Body of pancreas (tissue), 4 donors: ENCODE measurements at regions not wholly inside any gene's neighbourhood (a gene's known extent, or its start where the extent isn't known, plus 50 kb on each side); places are given as distances from the start of the nearest gene placed in this dataset.

ENCODE experiments used
- POLR2A ChIP-seq, 3 donors: fragments of 450-650 bp; IDR thresholded peaks; one replicate each; pipeline ENCODE4 v1.6.1; 2016; ENCODE audit warnings: antibody characterized with exemption in 3 of 3, mild to moderate bottlenecking in 2 of 3
- TF ChIP-seq, protein P1 (sequence below), 7 experiments: fragments of 450-650 bp in 4 of 7; fragments of 200-600 bp in 3 of 7; sonication (generic) in 3 of 7; IDR thresholded peaks; one replicate each; pipeline ENCODE4 v1.5.1; 2016 to 2019; ENCODE audit warnings: antibody characterized with exemption in 7 of 7

DNA sequence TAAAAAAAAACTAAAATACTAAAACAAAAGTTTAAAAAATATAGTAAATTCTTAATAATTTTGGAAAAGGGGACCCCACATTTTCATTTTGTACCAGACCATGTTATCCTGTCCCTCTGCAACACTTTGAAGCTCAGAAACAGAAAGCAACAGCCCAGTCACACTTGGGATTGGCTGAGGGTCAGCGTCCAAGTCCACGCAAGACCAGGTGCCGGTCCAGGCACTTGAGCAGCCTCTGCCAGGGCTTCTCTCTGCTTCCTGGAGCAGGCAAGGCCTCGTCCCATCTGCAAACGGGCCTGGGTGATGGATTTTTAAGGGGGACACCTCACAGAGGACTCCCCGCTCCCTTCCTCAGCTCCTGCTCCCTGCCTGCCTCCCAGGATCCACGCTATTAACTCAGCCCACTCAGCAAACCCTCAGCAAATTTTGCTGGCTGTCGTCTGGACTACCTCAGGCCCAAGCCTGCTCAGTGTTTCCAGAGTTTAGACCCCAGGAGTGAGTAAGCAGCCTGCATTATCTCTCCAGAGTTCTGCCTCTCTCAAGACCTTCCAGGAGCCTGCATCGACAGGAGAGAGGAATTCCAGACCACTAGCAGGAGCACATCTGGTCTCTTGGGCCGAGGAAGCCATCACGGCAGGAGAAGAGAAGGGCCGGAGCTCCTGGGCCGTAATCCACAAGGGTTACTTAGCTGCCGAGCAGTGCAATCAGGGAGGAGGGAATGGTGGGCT lies 67.4 kb upstream of the CALM2 start:
- TF ChIP-seq, protein P1, sequence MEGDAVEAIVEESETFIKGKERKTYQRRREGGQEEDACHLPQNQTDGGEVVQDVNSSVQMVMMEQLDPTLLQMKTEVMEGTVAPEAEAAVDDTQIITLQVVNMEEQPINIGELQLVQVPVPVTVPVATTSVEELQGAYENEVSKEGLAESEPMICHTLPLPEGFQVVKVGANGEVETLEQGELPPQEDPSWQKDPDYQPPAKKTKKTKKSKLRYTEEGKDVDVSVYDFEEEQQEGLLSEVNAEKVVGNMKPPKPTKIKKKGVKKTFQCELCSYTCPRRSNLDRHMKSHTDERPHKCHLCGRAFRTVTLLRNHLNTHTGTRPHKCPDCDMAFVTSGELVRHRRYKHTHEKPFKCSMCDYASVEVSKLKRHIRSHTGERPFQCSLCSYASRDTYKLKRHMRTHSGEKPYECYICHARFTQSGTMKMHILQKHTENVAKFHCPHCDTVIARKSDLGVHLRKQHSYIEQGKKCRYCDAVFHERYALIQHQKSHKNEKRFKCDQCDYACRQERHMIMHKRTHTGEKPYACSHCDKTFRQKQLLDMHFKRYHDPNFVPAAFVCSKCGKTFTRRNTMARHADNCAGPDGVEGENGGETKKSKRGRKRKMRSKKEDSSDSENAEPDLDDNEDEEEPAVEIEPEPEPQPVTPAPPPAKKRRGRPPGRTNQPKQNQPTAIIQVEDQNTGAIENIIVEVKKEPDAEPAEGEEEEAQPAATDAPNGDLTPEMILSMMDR (IDR thresholded peaks at IDR 0.05), result no peak
- TF ChIP-seq POLR2A (IDR thresholded peaks at IDR 0.05), result no peak
